SIG-M5 treated with dmso at 0.1 percent for 504 hours (cell line): ENCODE measurements at regions not wholly inside any gene's neighbourhood (a gene's known extent, or its start where the extent isn't known, plus 50 kb on each side); places are given as distances from the start of the nearest gene placed in this dataset.
"Not testable (repeated sequence)": the region's sequence is repeated elsewhere in the genome, so short reads cannot be mapped to it uniquely, and the experiment has no call there.

ENCODE experiments used
- DNase-seq: peaks from one replicate; lab custom pipeline; 2025; ENCODE audit not compliant: unreplicated experiment; lab: John Stamatoyannopoulos, UW

DNA sequence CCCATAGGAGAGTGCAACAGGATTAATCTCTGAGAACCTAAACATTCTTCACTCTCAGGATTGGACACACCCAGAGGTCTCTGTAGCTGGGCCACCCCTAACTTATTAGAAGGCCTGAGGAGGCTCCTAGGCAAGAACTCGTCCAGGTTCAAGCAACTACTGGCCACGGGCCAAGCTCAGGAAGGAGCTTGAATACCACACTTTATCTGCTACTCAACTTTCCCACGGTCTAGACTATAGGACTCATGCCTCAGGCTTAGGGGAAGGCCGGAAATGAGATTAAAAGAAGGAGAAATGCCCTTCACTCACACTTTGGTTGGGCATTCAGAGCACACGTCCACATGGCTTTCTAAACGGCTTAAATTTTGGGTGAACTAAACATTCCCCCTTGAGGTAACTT is 142.8 kb upstream of the PHYHIPL start:
- no peak for DNase-seq

DNA sequence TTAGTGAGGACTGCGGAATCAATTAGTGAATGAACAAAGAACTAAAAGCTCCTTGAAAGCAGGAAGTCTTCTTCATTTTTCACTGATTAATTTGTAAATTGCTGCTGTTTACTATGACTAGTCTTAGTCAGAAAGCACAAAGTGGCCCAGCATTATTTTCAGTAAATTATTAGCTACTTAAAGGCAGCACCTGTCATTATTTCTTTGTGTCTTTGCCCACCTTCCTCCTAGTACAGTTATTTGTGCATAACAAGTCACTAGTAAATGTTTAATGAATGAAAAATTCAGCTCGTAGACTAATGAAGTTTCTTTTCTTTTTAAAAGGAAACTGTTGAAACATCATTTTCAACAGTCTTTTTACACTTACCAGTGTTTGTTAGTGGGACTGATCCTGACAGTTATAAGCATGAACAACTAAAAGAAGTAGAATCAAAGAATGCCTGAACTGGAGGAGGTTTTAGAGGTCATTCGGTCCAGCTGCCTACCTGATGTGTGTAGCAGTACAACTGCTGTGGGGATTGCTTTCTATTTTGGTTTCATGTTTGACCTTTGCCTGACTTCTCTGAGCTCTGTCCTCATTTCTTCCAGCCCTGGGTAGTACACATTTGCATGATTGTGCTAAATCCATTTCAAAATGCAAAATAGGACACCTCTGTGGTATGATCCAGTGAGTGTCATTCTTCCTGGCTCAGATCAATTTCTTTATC is 140.0 kb upstream of the PHYHIPL start:
- DNase-seq, result no peak

DNA sequence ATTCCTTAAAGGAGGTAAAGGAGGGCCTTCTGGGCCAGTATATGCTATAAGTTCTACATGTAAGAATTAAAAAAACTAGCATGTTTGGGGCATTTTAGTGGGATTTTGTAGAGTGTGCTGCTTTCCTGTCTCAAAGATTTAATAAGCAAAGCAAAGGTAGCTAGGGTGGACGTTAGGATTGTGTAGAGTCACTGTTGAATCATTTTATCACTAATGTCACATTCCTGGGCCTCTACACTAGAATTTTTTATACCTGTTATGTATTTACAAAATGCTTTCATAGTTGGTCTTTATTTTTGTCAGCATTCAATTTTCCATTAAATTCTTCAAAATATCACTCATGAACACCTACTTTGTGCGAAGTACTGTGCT is 139.4 kb upstream of the PHYHIPL start:
- DNase-seq, result no peak

DNA sequence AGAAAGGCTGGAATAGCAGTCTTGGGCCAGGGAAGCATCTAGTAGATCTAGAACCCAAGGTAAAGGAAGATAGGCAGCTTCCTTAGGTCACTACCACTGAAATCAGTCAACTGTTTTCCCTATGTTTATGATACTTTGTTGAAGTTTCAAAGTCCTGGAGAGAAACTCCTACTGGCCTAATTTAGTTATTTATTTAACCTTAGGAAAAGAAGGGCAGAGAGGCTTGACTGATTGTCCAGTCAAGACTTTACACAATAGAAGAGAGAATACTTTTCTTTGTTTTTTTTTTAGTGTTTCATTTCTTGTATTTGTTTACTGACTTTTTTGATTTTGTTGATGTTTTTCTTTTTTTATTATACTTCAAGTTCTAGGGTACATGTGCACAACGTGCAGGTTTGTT is 138.9 kb upstream of the PHYHIPL start:
- DNase-seq, result no peak

DNA sequence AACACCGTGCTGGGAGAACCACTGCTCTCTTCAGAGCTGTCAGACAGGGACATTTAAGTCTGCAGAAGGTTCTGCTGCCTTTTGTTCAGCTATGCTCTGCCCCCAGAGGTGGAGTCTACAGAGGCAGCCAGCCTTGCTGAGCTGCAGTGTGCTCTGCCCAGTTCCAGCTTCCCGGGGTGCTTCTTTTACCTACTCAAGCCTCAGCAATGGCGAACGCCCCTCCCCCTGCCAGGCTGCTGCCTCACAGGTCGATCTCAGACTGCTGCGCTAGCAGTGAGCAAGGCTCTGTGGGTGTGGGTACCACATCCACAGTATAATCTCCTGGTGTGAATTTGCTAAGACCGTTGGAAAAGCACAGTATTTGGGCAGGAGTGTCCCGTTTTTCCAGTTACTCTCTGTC is 133.1 kb upstream of the PHYHIPL start:
- DNase-seq, result not testable (repeated sequence)

DNA sequence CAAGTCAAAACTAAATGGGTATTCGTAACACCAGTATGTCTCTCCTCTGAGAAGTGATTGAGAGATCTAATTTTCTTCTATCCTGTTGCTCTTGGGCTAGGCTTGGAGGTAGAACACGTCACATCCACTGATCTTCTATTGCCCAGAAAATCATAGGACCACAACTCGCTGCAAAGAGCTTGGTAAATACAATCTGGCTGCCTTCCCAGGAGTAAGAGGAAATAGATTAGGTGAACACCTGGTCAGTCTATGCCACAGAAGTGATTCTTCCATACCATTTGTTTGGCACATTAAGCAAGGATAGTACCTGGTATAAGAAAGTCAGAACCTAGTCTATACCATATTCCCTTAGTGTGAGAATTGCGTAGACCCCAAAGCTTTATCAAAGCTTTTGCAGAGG is 129.3 kb upstream of the PHYHIPL start:
- no peak for DNase-seq

DNA sequence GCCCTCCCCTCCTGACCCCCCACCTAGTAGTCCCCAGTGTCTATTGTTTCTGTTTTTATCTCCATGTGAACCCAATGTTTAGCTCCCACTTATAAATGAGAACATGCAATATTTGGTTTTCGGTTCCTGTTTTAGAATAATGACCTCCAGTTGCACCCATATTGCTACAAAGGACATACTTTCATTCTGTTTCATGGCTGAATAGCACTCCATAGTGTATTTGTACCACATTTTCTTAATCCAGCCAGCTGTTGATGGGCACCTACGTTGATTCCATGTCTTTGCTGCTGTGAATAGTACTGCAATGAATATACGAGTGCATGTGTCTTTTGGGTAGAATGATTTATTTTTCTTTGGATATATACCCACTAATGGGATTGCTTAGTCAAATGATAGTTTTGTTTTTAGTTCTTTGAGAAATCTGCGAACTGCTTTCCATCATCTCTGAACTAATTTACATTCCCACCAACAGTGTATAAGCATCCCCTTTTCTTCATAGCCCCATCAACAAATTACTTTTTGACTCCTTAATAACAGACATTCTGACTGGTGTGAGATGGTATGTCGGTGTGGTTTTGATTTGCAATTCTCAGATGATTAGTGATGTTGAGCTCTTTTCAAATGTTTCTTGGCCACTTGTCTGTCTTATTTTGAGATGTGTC is 128.4 kb upstream of the PHYHIPL start:
- peak; percentile 29 for DNase-seq

DNA sequence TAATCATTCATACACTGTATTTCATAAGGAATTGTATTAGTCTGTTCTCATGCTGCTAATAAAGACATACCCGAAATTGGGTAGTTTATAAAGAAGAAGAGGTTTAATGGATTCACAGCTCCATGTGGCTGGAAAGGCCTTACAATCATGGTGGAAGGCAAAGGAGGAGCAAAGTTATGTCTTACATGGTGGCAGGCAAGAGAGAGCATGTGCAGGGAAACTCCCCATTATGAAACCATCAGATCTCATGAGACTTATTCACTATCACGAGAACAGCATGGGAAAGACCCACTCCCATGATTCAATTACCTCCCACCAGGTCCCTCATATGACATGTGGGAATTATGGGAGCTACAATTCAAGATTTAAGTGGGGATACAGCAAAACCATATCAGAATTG is 122.9 kb upstream of the PHYHIPL start:
- DNase-seq, result not testable (repeated sequence)

DNA sequence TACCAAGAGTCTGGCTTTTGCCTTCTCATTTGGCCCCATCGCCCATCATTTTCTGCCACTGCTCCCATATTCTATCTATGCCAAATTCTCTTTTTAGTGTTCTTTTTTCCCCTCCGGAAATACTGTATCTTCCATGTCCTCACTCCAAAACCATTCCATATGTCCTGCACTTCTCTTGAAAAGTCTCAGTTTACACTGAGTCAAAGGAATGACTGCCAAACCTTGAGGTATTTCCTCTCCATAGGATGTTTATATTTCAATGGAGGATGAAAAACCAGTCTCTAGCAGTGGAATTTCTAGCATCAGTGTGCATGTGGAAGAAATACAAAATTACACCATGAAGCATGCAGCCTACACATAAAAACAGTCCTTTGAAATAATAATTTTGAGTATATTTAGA is 121.4 kb upstream of the PHYHIPL start:
- DNase-seq, result no peak

DNA sequence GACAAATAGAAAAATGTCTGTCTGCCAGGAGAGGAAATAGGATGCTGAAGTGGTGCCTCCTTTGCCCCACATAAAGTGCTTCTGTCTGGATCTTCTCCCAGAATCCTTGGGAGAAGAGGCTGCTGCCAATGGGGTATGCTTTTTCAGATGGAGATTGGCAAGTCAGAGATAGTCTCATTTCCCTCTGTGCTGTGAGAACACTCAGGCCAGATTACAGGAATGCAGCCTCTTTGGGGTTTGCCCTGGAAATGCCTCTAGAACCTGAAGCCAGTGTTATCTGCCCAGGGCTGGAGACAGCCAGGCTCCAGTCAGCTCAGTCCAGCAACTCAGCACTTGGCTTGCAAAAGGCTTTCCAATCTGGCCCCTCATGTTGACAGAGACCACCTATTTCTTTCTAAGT is 119.1 kb upstream of the PHYHIPL start:
- DNase-seq, result no peak

DNA sequence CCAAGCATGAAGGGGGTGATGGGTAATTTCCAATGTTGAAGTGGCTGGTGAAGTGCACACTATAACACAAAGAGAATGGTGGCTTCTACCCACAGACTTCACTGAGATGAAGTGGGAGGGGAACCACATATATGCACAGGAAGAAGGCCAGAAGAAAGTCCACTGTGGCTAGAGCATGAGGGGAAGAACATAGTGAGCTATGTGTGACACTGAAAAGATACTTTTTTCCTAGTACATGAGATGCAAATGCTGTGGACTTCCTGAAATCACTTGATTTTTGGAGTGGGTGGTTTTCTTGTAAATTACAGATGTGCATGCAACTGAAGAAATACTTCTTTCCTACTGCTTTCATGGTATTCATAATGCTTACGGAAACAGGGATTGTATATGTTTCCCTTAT is 115.6 kb upstream of the PHYHIPL start:
- DNase-seq, result no peak

DNA sequence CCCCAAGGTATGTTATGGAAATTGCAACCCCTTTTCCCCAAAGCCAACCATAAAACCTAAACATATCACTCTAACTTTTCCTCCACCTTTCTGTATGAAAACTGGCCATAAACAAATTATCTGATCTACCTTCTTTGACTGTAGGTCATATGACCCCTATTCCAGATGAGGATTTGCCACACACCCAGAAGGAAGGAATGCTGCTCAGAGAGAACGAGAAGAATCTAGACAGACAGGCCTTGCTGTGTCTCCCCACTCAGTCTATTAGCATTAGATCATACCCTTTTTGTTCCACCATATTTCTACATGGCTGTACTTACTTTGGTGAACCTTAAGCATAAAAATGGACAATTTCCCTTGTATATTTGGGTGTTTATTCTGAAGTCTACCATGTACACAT is 113.0 kb upstream of the PHYHIPL start:
- no peak for DNase-seq

DNA sequence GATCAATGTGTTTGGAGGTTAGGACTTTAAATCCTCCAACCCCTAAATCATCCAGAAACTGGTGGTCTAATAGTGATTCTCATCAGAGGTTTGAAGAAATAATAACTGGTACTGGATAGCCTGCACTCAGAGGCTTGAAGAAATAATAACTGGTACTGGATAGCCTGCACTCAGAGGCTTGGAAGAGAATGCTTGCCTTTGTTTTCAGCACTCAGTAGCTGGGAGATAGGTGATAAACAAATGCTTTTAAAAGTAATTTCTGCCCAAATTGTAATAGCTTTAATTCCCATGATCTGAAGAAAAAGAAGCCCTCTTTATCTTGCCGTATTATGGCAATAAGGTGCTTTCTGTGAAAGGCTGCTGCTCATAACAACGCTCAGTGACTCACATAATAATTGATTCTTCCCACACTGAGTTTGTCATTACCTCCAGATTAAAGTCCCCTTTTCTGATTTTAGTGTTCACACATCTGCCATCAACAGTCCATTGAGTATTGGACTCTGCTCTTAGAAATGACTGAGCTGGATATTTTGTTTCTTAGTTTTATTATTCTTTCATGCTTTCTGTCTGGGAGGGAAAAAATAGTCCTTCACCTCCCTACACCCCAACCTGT is 112.3 kb upstream of the PHYHIPL start:
- no peak for DNase-seq

DNA sequence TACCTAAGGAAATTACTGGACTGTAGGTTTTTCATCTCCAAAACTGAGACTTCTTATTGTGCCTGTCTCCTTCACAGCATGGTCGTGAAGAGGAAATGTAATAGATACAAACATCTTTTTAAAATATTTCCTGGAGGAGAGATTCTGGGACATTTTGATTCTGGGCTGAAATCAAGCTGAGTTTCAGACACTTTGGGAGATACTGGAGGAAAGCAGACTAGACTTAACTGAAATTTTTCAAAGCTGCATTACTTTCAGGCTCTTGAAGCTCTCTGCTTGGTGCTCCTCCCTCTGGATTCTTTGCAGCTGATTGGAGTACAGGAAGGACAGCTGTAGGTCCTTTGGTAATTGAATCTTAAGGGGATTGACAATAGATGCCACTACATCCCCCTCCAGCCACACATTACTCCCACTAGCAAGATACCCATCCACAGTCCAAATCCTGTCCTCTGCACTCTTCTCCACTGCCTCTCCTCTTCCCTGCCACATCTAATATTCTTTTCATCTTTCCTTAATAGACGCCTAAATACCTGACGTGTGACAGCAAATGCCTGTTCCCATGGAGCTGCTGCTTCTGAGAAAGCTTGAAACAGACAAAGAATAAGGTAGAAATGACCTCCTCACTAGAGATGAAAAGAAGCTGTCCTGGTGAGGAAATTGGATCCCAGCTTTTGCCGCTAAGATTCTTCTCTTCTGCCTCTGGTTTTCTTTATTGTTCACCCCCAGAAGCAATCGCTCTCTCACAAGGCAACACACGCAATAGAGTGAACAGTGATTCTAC is 111.5 kb upstream of the PHYHIPL start:
- DNase-seq, result no peak

DNA sequence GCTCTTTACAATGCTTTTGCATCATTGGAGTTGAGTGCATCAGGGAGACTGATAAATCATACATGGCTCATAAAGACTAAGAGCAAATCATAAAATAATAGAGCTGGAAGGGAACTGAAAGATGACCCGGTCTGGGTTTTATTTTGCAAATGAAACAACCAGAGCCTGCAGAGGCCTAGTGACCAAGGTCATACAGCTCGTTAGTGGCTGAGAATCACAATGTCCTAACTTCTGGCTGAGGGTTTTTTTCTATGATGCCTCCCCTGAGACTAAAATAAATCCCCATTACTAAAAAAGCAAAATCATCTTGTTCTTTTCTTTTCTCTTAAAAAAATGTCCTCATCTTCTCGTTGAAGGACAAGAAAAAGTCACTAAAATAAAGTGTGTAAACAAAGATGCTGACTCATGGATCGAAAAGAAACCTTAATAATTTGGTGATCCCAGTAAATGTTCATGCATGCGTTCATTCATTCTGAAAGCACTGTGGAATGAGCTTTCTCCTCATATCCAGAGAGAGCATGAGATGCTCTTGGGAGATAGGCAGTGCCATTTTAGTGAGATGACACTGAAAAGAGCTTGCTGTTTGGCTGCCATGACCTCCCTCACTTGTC is 107.8 kb upstream of the PHYHIPL start:
- no peak for DNase-seq

DNA sequence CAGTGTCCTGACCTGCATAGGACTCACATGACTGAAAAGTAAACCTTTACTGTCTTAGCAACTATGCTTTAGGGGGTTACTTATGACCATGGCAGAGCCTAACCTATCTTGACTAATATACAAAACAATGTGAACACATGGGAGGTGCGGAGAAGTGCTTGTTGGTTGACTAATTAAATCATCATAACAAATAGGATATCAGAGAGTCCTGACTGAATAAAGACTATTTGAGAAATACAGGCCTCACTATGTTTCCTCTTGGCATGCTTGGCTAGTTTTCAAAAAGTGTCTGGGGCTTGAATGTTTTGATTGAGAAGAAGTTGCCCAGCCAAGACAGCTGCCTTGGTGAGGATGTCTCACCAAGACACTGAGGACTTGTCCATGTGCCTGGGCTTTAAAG is 104.4 kb upstream of the PHYHIPL start:
- no peak for DNase-seq

DNA sequence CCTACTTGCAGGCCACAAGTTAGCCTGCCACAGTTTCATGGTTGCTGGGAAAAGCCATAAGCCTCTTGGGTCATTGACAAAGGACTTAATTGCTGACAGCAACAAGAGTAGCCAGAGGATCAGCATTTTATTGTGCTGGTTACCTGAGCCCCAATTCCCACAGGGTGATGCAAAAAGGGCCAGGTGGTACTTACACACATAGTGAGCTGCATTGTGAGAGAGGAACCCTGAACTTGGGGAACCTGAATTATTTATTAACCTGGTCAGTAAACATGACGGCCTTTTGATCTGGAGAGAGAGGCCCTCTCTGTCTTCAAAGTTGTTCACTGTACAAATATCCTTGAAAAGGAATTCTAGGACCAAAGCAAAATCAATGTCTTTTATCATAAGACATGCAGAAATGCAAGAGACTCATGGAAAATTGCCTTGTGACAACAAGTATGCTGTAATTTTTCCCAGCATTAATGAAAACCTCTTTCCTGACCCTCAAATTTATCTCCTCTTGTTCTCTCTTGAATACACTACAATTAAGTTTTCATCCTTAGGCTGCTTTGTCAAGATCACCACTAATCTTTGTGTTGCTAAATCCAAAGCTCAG is 102.9 kb upstream of the PHYHIPL start:
- no peak for DNase-seq

DNA sequence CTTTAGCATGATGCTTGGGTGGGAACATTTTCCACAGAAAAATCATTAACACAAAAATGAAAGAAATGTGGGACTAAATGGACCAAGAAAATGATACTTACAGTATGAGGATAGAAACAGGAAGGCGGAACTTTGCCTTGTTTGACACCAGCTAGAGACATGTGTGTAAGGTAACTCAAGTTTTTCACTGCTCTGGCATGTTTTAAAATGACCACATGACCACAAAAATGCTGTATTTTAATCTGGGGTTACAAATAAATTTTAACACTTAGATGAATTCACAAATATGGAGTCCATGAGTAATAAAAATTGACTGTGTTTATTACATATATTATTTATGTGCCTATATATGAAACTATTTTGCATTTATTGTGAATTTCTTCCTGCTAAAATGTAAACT is 100.9 kb upstream of the PHYHIPL start:
- no peak for DNase-seq

DNA sequence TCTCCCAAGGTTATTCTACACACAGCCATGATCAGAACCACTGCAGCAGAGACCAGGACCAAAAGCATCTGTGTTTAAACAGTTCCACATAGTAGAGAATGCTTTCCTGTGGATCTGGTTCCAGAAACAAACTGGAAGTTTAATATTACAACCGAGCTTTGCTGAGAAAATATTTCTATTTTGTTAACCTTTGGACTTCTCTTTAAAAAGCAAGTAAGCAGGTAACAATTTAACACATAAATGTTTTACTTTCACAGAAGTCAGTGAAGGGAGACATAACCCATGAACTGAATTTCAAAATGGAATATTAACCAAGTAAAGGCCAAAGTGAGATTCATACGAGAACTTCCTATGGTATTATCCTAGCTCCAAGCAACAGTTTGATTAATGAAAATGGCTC is 98.6 kb upstream of the PHYHIPL start:
- DNase-seq, result no peak

DNA sequence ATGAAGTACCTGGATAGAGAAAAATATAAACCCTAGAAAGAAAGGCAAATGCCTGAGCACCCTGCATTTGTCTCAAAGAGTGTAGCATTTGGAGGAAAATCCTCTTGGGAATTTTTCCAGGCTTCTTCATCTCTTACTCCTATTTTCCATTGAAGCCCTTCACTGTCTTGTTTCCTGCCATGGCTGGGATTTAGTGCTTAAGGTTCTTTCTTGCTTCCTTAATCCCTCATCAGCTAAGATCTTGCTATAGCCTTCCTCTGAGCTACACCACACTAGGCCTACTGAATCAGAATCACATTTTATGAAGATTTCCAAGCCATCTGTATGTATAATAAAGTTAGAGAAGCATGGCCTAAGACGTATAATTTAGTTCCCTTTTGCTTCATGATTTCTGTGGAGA is 97.5 kb upstream of the PHYHIPL start:
- no peak for DNase-seq
